ENCODE measurements at regions not wholly inside any gene's neighbourhood (a gene's known extent, or its start where the extent isn't known, plus 50 kb on each side); places are given as distances from the start of the nearest gene placed in this dataset.
"Not testable (repeated sequence)": the region's sequence is repeated elsewhere in the genome, so short reads cannot be mapped to it uniquely, and the experiment has no call there.

DNA sequence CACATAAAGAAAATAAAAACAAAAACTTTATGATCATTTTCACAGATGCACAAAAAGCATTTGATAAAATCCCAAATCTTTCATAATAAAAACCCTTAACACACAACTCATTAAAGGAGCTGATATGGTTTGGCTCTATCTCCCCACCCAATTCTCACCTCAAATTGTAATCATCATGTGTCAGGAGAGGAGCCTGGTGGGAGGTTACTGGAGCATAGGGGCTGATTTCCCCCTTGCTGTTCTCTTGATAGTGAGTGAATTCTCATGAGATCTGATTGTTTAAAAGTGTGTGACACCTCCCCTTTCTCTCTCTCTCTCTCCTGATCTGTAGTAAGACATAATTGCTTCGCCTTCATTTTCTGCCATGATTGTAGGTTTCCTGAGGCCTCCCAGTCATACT is 790.7 kb downstream of the C12orf50 start:
- no peak for DNase-seq

DNA sequence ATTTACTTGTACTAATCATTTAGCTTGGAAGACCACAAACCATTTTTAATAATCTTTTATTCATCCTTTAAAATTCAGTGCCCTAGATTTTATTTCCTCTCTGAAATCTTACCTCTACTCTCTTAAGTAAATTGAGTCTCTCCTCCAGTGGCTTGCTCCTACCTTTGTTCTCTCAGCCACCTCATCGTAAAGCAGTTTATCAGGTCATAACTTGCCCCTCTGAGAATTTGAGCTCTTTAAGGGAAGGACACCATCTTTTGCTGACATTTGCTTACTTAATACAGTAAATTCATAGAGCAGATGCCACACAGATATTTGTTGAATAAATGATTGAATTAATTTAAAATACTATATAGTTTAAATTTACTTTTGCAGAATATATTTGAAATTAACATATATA is 794.3 kb downstream of the C12orf50 start:
- DNase-seq: no peak

DNA sequence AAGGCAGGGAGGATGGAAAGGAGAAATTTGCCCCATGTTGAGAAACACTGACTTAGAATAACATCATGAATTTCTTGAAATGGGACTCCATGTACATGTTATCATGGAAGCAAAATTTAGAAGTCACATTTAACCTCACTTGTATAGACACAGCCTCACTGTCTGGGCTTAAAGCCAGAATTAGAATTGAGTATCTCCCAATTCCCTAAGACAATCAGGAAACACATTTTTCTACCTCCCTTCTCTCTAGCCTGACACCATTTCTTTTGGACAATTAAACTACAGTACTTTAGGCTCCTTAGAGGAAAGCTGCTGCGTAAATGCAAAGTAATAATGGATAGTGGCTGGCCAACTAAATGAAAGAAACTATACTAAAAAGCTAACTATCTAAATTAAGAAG is 795.5 kb downstream of the C12orf50 start:
- peak; percentile 37 for DNase-seq

DNA sequence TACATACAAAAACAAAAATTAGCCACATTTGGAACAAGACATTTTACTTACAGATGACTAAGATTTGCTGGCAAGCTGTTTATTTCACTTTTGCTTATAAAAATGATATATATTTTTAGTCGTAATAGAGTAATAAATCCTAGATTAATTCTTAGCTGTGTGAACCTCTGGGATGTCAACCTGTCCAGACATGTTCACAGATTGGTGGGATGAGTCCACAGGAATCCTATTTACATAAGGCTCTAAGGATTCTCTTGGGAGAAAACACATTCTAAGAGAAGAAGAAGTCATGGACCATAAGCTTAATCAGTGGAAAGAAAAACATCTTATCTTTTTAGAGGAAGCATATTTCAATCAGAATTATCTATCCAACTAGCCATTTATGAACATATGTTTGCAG is 797.4 kb downstream of the C12orf50 start:
- DNase-seq: no peak

DNA sequence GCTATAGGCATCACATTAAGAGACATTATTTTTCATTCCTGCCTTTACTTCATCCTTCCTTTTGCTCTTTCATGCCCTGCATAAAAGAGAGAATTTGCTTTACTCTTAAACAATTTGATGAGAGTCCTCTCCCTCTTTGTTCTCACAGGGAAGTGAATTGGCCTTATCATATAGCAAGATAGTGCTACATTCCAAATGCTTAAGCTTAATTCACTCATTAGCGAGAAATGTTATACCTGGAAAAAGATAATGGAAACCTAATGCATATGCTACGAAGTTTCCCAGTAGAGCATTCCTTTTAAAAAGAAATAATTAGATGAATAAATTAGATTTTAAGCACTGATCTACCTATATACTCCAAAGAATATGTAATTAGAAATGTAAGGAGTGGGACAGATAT is 798.8 kb downstream of the C12orf50 start:
- DNase-seq: no peak

DNA sequence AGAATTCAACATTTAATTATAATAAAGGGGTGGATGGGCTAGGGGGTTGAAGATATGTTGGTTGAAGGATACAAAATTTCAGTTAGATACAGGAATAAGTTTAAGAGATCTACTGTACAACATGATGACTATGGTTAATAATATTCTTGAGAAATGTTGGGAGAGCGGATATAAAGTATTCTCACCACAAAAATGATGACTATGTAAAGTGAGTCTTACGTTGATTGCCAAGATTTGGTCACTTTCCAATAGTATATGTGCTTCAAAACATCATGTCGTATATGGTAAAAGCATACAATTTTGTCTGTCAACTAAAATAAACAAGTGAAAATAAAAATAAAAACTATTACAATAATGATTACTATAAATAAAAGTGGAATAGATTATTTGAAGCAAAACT is 802.0 kb downstream of the C12orf50 start:
- DNase-seq: no peak

DNA sequence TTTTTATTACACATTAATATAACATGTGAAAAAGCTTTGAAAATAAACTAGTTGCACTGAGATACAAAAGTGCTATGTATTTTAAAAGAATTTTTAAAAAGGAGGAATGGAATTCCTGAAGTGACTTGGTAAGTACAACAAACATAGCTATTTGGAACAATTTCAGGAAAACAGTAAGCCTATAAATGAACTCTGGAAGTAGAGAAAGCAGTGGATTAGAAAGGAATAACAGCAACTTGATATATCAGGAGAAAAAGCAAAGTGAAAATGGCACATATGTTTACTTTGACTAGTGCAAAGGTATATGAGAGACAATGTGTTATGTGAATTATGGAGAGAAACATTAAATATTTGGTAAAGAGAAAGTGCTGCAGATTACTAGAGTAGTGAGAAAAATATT is 811.7 kb downstream of the C12orf50 start:
- DNase-seq: no peak

DNA sequence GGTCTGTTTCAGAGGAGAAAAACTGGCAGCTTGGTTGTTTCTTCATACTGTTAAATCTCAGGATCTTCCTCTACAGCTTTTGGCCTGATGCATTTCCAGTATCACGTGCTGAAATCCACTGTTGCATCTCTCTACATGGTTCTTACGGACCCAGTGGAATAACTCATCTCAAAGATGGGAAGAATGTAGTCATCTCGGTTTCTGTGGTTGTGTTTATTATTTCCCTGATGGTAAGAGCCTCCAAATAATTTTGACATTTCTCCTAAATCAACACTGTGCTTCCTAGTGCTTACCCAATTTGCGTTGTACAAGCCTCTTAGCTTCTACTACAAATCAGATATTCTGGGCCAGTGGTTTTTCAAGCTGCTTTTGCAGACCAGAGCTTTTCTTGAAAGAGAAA is 812.8 kb downstream of the C12orf50 start:
- DNase-seq: no peak

DNA sequence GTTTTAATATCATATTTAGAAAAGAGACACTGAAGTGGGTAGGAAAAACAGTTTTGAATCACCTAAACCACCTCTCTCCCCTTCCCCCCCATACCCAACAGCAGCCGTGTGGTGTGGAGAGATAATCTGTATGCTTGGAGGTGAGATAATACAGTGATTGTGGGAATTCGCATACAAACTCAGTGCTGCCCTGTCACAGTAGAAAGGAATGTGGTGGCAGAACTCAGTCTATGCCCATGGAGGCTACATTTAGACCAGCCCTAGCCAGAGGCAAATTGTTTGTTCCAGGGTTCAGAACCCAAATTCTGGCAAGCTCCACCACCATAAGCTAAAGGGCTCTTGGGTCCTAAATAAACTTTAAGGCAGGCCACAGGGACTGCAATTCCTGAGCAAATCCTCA is 827.0 kb downstream of the C12orf50 start:
- no peak for DNase-seq

DNA sequence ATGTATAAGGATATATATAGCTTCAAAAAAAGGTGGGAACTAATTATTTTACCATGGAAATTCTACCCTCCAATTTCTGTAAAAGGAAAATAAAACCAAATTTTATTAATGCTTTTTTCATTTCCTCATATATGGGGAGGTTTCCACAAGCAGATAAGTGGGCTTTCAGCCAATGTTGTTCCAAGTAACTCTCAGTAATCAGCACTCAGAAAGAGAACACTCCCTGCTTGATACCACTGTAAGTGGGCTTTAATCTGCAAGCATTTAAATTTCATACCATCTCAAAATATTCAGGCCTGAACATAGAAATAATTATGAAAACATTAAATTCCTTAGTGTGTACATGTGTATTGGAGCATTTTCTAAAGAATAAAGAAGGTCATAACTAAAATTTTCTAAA is 827.6 kb downstream of the C12orf50 start:
- DNase-seq: no peak

DNA sequence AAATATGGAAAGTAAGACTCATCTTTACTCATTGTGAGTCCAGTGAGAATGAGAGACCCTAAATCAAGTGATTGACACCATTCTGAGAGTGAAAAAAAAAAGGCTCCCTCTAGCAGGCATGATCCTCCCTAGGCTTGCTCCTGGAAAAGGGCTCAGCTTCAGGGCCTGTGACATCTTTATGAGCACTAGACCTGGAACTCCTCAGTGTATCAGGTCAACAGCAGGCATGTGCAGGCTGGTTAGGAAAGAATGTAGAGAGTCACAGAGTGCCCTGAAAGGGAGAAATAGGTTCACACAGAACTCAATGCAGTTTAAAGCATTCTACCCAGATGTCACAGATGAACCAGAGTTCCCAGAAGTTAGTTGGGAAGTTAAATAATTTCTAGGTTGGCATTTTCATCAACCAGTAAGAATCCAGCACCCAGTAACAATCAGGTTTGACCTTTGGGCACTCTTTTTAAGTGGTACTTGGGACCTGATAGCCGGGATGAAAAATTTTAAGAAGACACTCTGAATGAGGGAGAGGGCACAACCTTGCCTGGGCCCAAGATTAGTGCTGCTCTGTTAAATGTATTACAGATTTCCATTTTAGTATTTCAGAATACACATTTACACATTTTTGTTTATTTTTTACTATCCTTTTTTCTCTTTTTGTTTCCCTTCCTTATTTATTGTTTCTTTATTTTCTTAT is 828.8 kb downstream of the C12orf50 start:
- DNase-seq: no peak

DNA sequence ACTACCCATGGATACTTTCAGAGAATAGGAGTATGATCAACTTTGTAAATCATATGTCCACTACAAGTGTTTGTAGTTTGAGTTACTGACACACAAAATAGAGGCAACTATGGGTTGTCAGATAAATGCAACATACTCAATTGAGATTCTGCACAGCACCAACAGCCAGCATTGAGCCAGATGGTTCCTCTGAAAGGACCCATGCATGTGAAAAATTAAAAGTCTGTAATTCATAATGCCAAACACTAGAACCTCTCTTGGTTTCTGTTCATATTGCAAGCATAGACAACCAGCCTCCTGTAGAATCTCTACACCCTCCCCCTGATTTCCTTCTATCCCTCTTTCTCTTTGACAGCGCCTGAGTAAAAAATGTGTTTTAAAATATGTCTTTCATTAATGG is 831.0 kb downstream of the C12orf50 start:
- no peak for DNase-seq

DNA sequence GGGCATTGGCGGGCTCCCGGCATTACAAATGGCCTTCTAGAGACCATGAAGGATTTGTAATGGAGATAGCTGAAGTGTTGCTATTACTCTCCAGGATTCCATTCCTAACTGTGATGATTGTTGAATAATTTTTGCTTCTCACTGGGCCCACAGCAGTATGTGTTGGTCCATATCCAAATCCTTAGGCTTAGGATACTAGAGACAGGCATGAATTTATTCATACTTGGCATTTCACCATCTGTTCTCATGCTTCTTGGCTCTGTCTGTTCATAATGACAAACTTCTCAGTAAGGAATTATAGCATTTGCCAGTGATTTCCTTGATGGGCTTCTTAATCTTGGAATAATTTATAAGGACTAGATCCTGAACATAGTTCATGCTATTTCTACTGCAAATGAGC is 832.9 kb downstream of the C12orf50 start:
- peak; percentile 91 for DNase-seq

DNA sequence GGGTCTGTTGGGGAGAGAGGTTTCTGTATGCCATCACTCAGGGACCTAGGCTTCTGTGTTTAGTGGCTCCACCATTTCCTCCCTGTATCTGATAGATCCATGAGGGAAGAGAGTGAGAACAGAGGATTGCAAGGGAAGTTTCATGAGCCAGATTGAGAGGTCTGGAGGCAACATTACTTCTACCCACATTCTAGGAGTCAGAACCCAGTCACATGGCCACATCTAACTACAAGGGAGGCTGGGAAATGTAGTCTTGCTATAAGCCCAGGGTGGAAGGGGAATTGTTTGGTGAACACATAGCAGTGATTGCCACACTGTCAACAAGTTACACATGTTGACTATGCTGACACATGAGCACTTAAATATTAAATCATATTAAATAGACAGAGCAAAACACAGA is 834.8 kb downstream of the C12orf50 start:
- DNase-seq: not testable (repeated sequence)

DNA sequence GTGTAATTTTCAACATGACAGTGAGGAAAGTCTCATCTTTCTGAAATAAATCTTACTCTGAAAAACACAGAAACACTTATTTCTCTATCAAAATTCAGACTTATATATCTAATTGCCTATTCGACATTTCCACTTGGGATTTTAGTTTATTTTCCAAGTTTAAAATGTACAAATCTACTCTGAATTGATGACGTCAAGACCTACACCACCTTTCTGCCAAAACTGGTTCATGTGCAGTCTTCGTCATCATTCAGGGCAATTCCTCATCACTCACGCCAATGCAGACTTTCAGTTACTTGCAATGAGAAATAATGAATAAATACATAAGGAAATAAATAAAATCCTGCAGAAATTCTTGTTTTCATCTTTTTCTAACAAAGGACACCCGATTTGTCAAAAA is 843.8 kb downstream of the C12orf50 start:
- DNase-seq: no peak

DNA sequence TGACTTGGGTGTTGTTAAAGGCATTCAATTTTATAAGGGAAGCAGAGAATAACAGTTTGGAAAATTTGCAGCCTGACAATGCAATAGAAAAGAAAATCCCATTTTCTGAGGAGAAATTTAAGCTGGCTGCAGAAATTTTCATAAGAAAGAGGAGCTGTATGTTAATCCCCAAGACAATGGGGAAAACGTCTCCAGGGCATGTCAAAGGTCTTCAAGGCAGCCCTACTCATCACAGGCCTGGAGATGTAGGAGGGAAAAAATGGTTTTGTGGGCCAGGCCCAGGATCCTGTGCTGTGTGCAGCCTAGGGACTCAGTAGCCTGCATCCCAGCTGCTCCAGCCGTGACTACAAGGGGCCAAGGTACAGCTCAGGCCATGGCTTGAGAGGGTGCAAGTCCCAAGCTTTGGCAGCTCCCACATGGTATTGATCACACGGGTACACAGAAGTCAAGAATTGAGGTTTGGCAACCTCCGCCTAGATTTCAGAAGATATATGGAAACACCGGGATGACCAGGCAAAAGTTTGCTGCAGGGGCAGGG is 846.4 kb downstream of the C12orf50 start:
- no peak for DNase-seq

DNA sequence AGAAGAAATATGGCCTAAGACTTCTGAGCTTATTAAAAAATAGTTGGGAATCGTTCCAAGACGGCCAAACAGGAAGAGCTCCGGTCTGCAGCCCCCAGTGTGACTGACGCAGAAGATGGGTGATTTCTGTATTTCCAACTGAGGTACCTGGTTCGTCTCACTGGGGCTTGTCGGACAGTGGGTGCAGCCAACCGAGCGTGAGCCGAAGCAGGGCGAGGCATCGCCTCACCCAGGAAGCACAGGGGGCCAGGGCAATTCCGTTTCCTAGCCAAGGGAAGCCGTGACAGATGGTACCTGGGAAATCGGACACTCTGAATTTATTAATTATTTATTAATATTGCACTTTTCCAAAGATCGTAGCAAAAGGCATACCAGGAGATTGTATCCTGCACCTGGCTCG is 857.8 kb downstream of the C12orf50 start:
- no peak for DNase-seq

DNA sequence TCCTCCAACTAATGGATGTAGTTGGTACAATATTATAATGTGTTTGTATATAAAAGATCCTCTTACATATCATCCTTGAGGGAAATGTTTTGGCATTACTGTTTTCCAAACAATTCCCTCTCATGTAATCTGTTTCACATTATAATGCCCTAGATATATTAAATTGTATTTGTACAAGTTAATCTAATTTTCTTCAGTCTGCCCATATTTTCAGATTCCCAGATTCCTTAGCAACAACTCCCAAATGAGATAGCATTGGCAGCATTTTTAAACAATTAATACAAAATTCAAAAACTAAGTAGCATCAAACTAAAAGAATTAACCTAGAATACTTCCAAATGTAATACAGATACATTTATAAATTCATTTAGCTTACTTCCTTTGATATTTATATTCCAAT is 860.2 kb downstream of the C12orf50 start:
- DNase-seq: no peak

DNA sequence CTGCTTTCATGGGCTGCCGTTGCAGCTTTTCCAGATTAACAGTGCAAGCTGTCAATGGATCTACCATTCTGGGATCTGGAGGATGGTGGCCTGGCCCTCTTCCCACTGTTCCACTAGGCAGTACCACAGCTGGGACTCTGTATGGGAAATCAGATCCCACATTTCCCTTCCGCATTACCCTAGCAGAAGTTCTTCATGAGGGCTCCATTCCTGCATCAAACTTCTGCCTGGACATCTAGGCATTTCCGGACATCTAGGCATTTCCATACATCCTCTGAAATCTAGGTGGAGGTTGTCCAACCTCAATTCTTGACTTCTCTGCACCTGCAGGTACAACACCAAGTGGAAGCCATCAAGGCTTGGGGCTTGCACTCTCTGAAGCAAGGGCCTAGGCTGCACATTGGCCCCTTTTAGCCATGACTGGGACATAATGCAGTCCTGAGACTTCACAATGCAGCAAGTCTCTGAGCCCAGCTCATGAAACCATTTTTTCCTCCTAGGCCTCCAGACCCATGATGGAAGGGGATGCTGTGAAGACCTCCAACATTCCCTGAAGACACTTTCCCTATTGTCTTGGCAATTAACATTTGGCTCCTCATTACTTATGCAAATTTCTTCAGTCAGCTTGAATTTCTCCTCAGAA is 863.3 kb downstream of the C12orf50 start:
- no peak for DNase-seq

DNA sequence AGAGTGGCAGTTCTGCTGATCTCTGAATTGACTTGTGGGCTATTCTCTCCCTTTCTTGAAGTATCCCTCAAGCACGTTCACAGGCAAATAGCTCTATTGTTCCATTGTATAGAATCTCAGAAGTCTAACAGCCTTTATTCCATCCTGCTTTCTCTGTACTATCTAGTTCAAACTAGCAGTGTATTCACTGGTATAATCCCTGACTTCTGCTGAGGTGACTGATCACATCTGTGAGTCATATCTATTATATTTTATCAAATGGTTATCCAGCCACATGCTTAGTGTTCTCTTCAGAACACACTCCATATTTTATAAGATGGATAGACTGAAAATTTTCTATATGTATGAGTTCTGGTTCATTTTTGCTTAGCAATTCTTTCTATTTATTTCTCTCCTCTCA is 866.1 kb downstream of the C12orf50 start:
- no peak for DNase-seq

DNA sequence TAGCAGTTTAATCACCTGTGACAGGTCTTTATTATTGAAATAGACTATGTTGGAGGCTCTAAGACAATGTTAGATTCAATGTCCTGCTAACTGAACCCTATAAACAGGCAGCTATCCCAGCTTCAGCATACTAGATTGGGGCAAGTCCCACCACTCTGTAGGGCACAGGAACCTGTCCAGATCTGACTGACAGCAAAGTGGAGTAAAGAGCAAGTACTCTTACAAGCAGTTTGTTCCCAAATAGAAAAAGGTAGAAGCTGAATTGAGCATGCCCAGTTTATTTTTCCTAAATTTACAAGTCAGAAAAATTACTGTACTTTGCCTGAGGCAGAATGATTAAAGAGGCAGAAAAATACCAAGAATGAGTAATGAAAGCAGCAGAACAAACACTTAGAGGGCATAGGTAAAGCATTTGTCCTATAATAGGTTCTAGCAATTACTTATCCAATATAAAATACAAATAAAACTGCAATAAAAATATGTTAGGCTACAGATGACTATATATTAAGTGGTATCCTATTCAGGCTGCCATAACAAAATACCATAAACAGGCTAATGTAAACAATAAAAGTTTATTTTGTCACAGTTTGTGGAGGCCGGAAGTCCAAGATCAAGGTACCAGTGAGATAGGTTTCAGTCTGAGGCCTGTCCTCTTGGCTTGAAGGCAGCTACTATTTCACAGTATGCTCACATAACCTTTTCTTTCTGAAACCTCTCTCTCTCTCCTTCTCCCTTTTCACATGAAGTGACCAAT is 868.2 kb downstream of the C12orf50 start:
- DNase-seq: no peak

DNA sequence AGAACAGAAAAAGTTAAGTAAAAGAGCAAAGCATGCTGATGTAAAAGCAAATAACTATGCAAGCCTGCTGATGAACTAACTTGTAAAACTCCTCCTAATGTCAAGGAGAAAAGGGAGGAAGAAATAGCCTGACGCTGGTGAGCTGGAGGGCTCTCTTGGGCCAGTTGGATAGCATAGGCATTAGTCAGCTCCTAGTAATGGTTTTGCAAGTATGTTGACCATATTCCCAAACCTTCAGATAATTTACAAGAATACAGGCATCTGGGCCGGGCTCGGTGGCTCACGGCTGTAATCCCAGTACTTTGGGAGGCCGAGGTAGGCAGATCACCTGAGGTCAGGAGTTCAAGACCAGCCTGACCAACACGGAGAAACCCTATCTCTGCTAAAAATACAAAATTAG is 871.4 kb downstream of the C12orf50 start:
- no peak for DNase-seq

DNA sequence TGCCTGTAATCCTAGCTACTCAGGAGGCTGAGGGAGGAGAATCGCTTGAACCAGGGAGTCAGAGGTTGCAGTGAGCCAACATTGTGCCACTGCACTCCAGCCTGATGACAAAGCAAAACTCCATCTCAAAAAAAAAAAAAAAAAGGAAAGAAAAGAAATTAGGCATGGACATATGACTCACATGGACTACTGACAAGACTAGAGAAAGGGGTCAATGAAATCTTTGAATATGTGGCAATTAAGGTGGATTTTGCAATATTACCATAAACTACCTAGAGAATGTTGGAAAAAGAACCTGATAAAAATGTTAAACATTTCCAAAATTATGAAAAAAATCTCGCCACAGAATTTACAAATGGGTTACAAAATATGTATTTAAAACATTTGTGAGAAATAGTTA is 873.6 kb downstream of the C12orf50 start:
- DNase-seq: no peak
